ENCODE measurements at regions not wholly inside any gene's neighbourhood (a gene's known extent, or its start where the extent isn't known, plus 50 kb on each side); places are given as distances from the start of the nearest gene placed in this dataset.

GRCh38 chr2:139403948-139404347 lies 623.8 kb upstream of the NXPH2 start:
- TF ChIP-seq CTCF (IDR thresholded peaks at IDR 0.05) = no peak
- TF ChIP-seq POLR2A (IDR thresholded peaks at IDR 0.05) = no peak
- no peak for TF ChIP-seq POLR2AphosphoS5 (IDR thresholded peaks at IDR 0.05)
- TF ChIP-seq EP300 (IDR thresholded peaks at IDR 0.05; ENCODE audit: low read depth) = no peak
